CD4-positive, alpha-beta T cell treated with Interleukin-6 for 4 hours (primary cell): ENCODE measurements at regions not wholly inside any gene's neighbourhood (a gene's known extent, or its start where the extent isn't known, plus 50 kb on each side); places are given as distances from the start of the nearest gene placed in this dataset.

Experiments
- DNase-seq: peaks from one replicate; pipeline ENCODE4 v3.0.0-alpha.2; 2020; ENCODE audit warnings: mixed read lengths

DNA sequence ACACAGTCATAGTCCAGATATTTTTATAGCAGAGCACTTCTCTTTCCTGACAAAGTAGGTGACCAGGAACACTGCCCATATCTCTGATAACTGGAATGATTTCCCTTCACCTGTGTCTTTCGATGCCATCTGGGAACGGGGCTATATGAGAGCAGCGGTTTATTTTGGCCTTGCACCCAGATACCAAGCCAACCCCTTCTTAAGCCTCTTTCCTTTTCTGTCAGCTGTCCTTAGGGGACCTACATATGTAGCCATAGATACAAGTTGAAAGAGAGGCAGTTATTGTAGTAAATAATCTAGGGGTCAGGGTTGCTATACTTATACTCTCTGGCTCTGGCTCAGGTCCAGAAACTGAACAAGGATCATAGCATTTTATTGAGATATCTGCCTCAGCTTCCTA lies 128.8 kb downstream of the NHLRC3 start:
- DNase-seq, result no peak

DNA sequence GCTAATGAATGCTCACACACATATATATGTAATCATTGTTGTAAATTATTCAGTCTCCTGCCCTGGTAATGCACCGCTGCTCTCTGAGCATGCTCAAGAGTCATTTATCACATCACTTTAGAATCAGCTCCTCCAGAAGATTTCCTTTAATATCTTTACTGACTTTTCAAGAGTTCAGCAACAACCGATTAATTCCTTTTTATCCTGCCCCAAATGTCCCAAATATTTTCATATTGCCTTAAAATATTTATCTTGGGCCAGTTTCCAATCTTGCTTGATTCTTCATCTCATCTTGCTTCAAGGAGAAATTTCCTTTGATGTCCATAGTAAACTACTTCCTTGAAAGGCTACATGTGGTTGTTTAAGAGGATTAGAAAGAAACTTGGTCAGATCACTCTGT lies 132.5 kb downstream of the NHLRC3 start:
- no peak for DNase-seq

DNA sequence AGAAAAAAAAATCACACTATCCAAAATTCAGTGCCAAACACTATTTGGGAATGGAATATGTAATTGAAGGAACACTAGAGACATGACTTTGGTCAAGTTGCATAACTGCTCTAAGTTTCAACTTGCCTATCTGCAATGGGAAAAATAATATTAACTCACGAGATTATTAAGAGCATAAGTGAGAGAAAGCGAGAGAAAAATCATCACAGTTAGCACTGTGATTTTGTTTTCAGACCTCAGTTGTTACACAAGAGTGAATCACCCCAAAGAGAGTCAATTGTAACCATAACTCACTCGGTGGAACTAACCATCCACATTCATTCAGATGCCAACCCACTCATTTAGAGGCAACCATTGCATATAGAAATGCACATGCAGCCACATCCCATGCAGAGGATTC lies 147.1 kb downstream of the NHLRC3 start:
- DNase-seq, result no peak

DNA sequence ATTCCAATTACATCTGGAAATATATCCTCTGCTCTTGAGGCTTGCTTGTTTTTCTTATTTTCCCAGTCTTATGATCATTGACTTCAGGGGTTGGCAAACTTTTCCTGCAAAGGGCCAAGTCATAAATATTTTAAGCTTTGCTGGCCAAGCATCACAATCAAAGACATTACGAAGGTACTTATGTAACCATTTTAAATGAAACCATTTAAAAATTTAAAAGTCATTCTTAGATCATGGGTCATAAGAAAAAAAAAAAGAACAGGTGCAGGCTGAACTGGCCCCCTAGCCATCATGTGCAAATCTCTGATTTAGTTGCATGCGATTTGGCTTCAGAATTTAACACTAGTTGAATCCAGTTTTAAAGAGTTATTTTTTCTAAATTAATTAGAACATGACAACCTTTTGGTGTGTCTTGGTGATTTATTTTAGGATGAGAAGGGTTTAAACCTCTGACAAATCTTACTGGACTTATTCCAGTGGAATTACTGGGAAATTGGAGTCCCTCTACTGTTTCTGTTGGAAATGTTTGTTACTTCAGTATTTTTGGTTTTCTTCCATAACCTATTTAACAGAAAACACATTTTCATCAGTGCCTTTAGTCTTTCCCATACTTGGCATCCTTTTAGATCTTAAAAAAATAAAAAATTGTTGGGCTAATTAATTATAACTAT lies 148.1 kb downstream of the NHLRC3 start:
- DNase-seq, result no peak

DNA sequence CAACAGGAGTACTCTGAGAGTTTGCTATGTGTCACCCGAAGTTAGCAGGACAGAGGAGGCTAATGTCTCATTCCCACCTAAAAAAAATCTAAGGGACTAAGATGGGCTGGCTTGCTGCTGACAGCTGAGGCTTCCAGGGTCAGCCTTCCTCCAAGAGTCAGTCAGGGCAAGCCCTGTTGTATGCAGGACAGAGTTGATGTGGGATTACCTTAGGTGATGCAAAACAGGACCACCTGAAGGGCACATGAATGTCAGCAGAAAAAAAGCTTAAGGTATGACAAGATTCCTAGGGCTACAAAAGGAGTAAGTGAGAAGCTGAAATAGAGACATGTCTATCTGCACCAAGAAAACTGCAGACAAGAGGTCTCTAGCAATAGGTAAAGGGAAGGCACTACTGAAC lies 151.5 kb downstream of the NHLRC3 start:
- no peak for DNase-seq

DNA sequence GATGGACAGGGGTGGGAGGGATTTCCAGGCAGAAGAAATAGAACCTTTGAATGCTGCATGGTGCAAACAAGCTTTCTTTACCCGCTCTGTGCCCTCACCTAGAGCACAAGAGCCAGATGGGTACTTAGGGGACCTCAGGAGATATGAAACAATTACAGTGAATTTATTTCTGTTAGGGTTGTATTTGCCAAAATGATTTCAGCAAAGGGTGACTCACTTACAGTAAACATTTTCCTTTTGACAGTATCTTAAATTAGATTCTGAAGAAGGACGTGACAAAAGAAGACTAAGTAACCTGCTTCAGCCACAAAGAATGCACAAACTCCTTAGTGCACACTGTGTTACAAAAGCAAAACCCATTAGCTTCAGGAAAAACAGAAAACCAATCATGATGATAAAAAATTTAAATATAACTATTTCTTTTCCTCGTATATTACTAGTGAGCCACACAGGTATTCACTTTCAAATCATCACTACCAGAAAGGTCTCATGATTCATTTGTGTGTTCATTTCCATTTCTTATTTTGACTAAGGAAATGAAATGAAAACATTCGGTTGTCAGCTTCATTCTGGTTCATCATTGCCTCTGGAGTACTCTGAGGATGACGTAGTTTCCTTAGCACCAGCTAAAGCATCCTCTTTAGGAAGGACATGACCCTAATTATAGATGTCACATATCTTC lies 158.8 kb downstream of the NHLRC3 start:
- DNase-seq, result no peak

DNA sequence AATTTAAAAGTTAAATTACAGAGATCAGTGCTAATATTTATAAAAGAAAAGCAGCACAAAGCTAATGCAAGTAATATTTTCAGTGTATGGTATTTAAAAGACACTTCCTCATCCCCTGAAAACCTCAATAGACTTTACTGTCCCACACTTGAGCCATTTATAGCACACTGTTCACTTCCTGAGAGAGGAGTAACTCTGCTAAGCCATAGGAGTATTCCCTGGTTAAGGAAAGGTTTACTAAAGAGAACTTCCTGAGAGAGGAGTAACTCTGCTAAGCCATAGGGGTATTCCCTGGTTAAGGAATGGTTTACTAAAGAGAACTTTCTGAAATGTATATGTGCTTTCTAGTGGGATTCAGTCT lies 159.4 kb downstream of the NHLRC3 start:
- DNase-seq, result no peak

DNA sequence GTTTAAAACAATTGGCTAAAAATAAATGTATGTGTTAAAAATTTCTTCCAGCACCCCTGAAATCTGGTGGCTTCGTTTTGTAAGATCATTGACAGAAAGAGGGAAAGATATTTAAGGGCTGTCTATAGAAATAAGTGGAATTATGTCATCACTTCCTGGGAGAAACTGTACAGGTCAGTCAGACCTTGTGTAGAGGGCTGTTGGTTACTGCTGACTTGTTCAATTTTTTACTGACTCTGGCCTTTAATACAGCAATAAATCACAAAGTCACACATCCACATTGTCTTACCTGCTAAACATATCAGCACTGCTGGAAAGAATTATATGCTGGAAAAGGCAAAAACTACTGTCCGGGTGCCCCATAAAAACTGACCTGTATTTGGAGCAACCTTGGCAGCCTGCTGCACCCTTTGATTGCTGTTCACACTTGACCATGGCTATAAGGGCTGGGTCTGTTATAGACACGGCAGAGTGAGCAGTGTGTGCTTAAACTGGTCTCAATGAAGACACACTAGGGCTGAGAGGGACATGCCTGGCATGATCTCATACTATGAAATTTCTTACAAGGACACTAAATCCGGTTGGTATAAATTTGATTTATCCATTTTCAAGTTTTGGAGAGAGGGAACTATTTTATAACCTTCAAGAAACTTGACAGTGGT lies 162.1 kb downstream of the NHLRC3 start:
- DNase-seq, result no peak

DNA sequence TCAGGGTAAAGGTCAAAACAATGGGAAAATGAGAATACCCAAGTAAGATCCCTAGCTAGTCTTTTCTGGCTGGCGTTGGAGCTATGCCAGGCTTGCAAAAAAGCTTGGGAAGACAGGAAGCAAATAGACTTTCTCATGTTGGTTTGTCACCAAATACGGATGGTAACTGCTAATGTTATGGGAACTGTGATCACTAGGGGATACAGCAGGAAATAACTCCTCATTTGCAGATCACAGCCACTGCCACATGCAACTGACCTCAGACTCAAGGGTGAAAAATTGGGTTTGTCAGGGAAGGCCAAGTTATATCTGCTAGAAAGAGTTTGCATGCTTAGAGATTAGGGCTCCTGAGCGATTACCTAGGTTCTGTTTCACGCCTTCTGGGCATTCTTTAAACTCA lies 162.9 kb downstream of the NHLRC3 start:
- no peak for DNase-seq

DNA sequence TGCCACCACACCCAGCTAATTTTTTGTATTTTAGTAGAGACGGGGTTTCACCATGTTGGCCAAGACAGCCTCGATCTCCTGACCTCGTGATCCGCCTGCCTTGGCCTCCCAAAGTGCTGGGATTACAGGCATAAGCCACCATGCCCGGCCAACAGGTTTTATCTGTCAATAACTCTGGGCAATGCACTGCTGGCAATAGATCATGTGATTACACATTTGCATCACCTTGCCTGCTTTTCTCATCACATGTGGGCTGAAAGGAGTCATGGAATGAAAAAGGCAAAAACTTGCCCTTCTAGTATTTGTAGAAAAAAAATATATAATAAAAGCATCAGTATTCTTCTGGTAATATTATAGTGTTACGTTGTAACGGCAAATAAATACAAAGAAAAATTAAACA lies 164.5 kb downstream of the NHLRC3 start:
- DNase-seq, result no peak

DNA sequence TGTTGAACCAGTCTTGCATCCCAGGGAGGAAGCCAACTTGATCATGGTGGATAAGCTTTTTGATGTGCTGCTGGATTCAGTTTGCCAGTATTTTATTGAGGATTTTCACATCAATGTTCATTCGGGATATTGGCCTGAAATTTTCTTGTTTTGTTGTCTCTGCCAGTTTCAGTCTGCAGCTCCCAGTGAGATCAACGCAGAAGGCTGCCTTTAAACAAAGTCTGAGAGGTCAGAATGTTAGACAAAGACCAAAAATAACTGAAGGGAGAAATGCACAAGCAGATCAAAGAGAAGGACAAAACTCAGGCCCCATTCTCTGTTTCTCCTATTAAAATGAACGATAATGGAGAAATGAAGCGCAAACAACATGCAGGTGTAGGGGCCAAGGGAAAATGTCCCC lies 170.4 kb downstream of the NHLRC3 start:
- no peak for DNase-seq

DNA sequence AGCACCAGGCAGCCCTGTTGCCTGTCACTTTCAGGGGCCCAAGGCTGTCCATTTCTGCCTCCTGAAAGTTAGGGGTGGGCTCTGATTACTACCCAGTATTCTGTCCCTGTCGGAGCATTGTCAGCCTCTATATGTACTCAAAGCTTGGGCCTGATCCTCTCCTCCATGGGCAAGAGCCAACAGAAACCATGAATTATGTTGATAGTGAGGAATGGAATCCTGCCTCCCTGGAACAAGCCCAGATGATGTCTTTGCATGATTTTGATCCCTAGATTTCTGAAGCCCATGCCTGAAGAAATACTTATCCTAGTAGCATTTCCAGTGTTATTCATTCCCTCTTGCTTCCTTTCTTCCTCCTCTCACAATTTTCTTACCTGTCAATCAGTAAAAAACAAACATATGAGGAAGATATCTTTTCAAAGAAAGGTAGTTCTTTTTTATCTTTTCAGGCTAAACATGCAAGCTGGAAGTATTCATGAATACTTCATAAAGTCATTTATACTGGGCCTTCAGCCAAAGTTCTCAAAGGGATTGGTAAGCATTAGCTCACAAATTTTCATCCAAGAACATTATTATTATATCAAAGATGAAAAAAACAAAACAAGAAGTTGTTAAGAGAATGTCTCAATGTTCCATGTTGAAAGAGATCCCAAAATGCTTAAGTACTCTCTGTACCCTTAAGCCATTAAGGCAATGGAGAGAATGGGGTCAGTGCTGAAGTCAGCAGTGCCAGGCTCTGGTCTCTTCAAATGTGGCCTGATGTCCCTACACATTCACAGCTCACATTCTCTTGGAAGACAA lies 171.7 kb downstream of the NHLRC3 start:
- DNase-seq, result no peak

DNA sequence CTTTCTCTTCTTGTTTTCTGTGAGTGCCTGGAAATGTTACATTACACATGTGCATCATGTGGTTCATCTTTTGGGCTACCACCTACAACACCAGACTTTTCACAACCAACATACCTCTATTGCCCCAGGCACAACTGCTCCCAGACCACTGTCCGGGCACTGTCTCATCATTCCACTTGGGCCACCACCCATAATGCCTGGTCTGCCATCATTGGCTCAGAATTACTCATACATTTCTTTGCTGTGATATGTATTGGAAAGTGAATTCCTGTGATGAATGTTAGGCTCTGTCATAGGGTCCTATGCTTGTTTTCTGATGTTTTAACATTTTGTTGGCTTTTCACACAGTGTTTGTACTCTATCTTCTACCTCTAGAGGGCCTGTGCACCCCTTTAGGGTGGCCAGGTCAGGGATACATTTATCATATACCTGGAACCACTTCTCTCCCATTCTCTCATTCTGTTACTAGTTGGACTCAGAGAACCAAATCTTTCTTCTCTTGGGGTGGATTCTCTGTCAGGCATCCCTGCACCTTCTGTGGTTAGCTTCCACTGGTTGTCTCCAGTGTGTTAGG lies 172.8 kb downstream of the NHLRC3 start:
- DNase-seq, result no peak

DNA sequence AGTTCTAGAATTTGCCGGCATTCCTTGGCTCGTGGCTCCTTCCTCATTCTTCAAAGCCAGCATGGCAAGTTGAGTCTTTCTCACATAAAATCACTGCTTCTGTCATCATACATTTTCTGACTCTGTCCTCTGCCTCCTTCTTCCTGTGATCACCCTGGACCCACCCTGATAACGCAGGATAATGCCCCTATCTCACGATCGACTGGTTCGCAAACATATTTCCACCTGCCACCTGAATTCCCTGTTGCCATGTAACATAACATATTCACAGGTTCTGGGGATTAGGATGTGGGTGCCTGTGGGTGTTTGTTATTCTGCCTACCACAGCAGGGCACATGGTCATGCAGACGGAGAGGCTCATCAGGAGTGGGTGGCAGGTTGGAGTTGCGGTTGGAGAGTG lies 177.7 kb downstream of the NHLRC3 start:
- no peak for DNase-seq

DNA sequence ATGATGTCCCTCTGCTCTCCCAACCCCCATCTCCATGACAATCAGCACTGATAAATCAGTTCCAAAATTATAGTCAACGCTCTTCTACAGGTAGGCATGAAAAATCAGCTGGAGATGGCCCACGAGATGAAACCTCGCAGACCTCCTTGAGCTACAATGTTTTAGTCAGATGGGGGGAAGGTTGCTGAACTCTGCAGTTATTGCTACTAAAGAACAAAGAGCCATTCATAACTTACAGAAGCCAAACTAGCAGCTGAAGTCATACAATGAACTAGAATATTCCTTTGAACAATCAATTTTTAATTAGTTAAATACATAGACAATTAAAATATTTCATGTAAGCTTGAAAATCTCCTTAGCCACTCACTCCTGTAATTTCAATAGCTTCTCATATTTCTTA lies 179.2 kb downstream of the NHLRC3 start:
- DNase-seq, result no peak

DNA sequence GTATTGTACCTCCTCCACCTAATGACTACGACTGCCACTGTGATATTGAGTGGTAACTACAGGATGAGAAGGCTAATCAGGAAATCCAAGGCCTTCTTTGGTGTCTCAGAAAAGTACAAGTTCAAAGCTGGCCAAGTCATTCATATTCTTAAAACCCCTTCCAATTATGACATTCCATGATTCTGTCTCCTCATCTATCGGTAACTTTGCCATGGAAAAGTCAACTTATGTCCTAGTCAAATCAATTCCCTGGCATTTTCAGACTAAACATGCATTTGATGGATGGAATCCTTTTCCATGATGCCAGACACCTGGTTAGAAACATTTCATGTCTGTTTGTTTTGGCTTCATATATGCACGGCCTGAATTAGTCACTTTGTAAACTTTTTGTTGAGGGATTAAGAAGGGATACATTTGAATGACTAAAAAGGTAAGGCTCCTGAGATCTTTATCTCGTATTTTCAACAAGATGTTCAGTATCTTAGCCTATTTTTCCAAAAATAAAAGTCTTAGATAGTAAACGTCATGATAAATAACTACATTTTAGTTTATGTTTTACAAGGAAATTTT lies 186.5 kb downstream of the NHLRC3 start:
- DNase-seq, result no peak

DNA sequence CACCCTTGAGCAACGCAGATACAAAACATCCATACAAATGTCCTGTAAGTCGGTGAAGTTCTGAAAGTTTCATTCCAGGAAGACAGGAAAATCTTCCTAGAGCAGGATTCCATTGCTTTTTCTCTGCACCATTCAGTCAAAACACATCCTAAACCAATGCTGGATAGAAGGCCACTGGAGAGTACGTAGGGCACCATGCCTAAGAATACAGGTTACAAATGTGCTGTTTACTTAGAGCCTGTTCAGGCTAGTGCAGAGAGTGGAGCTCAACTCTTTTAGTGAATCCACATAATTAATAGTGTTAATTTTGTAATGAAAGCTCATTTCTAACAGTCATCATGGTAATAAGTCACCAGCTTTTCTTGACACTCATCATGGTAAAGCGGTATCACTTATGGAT lies 187.6 kb downstream of the NHLRC3 start:
- no peak for DNase-seq

DNA sequence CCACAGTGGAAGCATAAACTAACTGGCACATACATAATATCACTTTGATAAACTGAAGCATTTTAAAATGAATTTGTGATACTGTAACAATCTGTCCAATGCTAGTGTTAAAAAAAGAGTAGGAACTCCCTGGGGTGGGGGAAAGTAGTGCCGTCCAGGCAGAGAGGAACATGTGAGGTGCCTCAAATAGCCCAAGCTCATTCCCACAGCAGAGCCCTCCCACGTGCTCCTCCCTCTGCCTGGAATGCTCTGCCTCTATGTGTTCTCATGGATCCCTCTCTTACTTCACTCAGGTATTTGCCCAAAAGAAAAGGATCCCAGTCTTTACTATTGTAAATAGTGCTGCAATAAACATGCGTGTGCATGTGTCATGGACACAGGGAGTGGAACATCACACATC lies 188.1 kb downstream of the NHLRC3 start:
- DNase-seq, result no peak

DNA sequence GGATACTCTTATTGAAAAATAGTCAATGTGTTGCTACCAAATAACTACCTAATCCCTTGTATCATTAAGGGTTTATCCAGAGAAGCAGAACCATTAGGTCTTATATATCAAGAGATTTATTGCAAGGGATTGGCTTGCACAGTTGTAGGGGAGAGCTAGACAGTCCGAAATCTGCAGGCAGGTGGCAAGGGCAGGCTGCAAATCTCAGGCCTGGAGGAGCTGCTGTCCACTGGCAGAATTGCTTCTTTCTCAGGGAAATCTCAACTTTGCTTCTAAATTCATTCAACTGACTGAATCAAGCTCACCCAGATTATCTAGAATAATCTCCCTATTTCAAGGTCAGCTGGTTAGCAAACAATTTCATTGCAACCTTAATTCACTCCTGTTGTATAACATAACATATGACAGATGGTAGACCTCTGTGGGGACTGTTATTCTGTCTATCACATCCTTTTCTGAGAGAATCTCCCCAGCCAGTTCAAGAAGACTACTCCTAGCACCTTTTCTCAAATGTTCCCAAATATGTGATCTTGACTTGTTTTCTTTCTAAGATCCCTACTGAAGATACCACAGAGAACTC lies 194.2 kb downstream of the NHLRC3 start:
- no peak for DNase-seq

DNA sequence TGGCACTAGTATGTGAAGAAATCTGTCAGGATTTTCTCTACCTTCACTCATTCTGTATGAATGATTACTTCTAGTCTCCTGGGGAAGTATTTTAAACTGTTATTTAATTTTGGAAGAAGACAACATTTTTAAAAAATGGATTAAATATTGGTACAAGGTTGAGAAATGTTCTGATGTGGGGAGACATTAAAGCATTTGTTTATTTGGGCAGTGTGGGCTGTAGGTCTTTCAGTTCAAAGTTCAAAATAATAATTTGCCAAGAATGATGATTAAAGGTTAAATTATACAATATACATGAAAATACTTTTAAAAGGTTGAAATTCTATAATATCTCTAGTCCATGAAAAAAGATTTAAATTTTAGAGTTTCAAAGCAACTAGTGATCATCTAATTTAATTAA lies 194.7 kb downstream of the NHLRC3 start:
- no peak for DNase-seq

DNA sequence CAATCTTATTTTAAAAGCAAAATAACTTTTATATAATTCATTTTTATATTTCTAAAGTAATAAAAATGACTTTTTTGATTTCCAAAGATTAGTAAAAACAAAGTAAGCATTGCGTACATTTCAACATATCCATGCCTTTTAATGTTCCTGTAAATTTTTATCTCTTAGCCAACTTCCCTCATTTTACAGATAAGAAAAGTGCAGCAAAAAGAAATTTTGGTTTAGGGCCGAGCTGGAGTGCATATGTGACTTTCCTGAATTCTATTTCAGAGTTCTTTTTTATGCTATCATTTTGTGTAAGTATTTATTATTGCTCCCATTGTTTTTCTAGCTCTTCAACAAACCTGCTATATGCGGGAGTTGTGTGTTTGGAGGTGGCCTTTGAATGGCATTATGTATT lies 195.3 kb downstream of the NHLRC3 start:
- no peak for DNase-seq

DNA sequence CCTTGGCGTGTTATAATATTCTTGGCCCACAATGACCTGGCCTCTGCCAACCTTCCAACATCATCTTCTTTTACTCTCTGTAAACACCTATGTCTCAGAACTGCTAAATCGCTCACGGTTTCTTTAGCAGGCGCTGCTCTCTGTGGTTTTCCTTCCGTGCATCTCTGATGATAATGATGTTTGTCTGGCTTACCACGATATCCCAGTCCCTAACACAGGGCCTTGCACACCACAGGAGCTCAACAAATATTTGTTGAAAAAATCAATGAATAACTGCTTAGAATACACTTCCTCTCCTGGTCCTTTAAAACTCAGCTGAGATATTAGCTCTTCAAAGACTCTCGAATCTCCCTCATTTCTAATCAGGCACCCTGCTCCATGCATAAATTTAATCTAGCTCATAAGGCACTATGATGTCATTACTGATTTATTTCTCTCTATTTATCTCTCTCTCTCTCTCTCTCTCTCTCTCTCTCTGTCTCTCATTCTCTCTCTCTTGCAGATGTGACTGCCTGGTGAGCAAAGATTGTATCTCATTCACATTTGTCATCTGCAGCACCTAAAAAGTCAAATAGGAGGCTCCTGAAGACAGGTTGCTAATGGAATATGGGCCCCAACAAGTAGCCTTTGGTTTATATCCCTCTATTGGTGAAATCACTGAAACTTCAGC lies 206.4 kb downstream of the NHLRC3 start:
- no peak for DNase-seq
